HG03565 (cell line): ENCODE measurements at regions not wholly inside any gene's neighbourhood (a gene's known extent, or its start where the extent isn't known, plus 50 kb on each side); places are given as distances from the start of the nearest gene placed in this dataset.

ENCODE experiments used
- ATAC-seq: cut with Tn5 transposase; IDR thresholded peaks from one replicate; pipeline ENCODE4 v1.9.1; 2021; ENCODE audit warnings: mild to moderate bottlenecking, moderate library complexity; ENCODE audit not compliant: unreplicated experiment

DNA sequence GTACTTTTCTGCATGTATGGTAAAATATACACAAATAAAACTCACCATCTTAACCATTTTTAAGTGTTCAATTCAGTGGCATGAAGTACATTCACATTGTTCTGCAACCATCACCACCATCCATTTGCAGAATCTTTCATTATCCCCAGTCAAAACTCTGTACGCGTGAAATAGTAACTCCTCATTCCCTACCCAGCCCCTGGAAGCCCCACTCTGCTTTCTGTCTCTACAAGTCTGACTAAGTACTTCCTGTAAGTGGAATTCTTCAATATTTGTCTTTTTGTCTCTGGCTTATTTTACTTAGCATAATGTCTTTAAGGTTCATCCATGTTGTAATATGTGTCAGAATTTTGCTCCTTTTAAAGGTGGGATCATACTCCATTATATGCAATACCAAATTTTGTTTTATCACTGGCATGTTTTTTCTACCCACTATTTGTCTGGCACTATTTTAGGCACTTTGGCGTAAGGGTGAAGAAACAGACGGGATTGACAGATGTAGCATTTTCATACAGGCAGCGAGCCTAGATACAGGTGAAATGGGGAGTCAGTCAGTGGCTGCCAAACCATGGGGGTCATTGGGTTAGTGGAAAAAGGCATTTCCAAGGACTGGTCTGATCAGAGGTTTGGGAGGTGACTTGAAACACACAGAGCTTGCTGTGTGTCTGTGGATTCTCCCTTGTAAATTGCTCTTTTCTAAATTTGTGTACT, 163.2 kb upstream of the MYCN start:
- ATAC-seq = no peak

DNA sequence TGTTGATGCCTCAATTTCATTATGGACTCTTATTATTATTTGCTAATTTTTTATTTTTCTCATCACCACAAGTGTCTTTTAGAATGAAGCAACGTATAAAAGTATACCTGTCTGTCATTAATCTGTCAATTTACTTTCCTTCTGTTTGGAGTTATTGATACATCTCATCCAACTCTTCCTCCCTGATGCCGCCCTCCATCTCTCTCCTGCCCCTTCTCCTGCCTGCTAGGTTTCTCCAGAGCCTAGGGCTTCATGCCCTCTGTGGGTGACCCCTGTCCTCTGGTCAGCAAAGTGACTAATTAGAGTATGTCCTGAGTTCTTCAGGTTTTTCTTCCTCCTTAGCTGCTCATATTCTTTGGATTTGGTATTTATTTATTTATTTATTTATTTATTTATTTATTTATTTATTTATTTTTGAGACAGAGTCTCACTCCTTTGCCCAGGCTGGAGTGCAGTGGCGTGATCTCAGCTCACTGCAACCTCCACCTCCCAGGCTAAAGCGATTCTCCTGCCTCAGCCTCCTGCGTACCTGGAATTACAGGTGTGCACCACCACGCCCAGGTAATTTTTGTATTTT, 162.5 kb upstream of the MYCN start:
- no peak for ATAC-seq

DNA sequence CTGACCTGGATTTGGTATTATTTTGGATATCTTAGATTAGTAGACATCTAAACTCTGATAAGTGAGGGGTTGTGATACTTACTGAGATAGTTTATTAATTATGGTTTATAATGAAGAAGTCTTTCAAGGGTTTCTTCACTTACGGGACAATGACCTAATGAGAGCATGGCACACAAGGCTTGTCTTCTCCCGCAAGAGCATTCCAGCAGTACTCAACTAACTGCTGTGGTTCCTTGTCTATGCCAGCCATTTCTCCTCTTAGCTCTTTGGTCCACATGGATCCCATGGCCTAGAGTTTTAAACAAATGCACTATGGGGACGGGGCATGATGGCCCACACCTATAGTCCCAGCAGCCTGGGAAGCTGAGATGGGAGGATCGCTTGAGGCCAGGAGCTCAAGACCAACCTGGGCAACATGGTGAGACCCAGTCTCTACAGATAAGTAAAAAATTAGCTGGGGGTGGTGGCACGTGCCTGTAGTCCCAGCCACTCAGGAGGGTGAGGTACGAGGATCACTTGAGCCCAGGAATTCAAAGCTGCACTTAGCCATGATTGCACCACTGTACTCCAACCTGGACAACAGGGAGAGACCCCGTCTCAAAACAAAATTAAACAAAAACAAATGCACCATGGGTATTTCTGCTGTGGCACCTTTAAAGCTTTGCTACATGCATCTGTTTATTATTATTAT, 161.7 kb upstream of the MYCN start:
- no peak for ATAC-seq

DNA sequence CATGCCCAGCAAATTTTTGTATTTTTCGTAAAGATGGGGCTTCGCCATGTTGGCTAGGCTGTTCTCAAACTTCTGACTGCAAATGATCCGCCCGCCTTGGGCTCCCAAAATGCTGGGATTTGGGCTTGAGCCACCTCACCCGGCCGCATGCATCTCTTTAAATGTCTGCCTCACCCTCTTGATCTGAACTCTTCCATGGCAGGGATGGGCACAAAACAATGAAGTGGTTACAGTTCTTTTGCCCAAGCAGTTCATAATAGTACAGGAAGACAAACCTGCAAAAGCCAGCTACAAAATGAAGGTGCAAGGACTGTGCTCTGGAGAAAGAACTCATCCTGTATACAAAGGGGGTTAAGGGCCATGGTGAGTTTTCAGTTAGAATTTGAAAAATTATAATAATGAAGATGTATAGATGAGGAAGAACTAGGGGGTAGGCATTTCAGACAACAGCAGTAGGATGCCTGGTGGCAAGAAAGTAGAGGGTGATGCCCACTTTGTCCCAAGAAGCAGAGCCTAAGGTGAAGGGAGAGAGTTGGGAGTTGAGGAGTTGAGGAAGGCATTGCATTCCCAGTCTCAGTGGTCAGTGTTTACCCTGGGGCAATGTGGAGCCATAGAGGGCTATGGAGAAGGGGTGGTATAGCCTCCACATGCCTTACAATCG, 160.8 kb upstream of the MYCN start:
- no peak for ATAC-seq

DNA sequence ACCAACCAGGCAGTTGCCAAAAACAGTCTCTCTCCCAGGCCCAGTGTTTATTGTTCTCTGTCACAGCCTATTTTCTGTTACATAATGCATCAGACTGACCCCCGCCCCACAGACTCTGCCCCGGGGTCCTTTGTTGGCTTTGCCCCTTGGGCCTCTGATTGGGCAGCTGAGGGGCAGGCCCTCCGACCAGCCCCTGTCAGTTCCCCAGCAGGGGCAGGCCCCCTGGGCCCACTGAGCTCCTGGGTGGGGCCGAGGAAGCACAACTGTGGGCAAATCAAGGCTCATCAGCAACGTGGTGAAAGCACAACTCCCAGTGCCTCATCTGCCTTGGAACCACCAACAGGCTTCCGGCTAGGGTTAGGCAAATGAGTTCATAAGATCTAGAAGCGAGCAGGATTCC, 160.1 kb upstream of the MYCN start:
- no peak for ATAC-seq

DNA sequence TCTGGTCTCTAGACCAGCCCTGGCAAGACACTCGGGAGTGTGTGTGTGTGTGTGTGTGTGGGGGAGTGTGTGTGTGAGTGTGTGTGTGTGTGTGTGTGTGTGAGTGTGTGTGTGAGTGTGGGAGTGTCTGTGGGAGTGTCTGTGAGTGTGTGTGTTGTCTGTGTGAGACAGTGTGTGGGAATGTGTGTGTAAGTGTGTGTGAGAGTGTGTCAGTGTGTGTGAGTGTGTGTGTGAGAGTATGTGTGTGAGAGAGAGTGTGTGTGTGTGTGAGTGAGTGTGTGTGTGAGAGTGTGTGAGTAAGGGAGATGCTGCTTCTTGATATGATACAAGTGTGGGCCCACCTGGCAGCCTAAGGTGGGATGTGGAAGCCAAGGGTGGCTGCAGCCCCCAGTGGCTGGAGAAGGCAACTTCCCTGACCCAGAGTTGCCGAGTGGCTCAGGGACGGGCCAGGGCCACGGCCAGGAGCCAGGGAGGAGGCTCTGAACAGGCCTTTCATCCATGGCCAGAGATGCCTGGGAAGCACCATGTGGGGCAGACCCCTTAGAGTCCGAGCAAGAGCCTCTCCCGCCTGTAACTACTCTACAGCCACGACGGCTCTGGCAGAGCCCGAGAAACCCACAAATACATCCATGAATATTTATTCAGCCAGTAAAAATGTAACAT, 159.3 kb upstream of the MYCN start:
- no peak for ATAC-seq

DNA sequence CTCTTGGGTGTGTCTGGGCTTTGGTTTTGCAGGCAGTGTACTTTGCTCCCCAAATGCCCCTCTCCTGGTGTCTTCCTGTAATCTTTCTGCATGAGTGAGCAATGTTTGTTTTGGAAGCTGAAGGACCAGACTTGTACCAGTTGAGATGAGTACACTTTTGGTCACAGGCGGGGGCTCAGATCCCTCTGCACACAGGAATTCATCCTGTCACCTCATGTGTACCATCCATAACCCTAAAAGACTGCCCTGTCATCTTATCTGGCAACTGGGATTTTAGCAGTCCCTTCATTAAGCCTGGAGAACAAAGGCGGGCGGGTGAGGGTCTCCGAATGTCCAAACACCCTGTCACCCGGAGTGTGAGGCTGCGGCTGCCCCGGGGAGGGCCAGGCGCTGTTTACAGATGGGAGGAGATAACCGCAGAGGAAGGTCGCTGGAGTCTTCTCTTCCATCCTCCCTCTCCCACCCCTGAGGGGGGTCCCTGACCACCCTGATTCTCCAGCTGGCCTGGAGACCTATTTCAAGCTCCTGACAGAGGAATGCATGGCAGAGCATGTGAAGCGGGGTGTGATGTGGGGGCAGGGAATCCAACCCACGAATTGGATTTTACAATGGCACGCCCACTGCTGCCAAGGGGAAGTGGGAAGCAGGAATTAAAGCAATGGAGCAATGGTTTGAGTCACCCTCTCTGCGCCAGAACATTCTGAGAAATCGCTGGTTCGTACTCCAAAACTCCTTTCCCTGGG, 158.2 kb upstream of the MYCN start:
- no peak for ATAC-seq

DNA sequence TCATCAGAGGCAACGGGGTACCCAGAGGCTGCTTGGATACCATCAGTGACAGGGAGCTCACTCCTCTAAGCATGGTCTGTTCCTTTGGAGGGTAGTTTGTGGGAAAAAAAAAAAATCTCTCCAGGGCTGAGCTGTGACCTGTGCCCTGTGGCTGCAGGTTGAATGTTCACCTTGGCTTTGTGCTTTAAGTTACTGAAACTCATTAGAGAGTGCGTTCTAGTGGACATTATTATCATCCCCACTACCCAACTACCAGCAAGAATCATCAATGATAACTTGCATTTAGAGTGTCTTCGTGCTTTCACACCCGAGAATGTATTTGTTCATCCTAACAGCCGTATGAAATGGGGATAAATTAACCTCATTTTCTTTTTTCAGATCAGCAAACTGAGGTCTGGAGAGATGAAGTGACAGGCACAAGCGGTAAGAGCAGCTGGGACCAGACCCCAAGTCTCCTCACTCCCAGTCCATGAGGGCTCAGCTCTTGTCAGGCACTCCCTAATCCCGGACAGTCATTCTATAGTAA, 157.5 kb upstream of the MYCN start:
- no peak for ATAC-seq

DNA sequence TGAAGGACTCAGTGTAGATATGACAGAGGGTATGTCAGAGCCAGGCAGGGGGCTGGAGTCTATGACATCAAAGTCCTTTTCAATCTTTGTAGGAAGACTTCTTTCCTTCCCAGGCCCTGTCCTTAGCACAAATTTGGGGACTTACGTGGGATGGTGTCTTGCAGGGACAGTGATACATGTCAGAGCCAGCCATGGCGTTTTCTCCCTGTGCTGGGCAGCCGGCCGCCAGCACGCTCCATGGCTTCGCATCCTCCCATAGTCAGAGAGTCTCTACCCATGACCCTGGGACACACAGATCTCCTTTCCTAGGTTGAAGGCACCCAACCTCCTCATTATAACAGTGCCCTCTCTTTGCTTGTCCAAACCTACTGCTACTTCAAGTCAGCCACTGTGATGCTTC, 156.9 kb upstream of the MYCN start:
- no peak for ATAC-seq

DNA sequence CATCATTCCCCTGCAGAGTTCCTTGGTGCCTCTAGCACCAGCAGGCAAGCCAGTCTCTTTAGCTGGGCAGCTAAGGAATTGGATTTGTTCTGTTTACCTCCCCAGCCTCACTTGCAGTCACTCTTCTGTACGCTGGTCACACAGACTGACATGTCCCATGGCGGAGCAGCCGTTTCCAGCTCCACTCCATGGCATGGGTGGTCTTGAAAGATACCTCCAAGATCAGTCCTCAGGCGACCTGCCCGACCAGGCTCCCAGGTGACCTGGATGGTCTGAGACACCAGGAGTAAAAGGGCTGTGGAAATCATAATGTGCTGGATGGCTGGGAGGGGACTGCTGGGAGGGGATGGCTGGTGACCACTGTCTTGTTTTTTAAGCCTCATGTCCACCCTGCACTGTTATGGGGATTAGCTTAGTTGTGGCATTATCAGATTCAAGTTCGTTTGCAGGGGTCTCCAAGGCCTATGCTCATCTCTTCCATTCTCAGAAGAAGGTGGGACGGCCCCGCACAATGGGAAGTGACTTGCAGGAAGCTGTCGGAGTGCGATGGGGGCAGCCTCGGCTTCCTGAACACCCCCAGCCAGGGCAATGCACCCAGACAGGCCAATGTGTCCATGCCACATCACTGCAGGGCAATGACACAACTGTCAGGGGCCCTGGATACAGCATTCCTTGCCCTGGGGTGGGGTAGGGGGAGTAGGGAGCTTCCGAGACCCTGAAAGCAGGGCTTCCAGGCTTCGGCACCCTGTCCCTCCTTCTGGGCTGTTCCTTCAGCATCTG, 156.1 kb upstream of the MYCN start:
- ATAC-seq = no peak

DNA sequence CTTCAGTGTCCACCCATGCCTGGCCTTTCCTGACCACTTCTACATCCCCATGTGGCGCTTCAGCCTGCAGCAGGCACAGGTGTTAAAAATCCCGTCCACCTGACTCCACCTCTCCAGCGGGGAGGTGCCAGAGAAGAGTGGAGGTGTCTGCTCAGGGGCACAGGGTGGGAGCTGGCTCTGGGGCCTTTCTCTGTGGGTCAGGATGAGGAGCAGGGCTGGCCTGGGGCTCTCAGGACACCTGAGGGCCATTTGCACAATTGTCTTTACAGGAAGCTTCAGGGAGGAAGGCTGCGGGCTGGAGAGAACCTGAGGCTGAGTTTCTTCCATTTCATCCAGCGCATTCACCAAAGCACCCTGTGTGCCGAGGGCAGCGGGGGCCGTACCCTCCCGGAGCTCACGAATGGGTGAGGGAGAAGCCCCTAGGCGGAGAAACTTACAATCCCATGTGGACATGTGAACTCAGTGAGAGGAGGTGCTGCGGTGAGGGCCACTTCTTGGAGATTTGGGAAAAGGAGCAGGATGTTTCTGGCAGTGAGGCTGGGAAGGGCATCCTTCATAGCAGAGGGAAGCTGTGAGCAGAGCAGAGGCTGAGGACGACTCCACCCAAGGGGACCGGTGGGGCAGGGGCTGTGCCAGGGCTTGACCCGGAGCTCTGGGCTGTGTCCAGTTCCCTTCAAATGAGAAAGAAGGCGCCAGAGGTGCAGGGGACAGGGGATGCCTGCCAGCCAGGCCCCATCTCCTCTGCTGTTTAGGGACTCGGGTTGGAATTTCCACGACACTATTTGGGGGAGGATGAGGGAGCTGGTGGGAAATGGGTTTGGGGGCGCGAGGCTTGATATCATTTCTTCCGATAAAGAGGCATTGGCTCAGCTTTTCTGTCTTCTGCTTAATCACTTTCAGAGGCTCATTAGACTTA, 155.2 kb upstream of the MYCN start:
- ATAC-seq = no peak

DNA sequence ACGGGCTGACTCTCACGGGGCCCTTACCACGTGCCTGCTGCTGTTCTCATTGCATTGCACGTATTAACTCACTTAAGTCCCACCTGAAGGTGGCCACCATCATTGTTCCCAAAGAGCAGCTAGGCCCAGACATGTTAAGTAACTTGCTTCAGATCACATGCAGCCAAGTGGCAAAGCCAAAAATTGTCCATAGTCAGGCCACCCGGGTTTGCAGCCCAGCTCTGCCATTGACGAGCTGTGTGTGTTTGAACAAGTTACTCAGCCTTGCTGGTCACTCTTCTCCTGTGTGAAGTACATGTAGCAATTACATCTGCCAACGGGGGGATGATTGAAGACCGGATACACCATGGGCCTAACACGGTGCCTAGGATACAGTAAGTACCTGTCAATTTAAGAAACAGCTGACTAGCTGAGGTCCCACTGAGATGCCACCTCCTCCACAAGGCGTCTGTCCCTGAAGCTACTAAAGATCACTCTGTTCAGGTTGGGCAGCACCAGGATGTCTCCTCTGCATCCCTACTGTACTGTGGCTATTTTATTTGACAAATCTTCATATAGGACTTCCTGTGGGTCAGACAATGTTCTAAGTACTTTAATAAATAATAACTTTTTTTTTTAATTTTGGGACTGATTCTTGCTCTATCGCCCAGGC, 154.2 kb upstream of the MYCN start:
- no peak for ATAC-seq

DNA sequence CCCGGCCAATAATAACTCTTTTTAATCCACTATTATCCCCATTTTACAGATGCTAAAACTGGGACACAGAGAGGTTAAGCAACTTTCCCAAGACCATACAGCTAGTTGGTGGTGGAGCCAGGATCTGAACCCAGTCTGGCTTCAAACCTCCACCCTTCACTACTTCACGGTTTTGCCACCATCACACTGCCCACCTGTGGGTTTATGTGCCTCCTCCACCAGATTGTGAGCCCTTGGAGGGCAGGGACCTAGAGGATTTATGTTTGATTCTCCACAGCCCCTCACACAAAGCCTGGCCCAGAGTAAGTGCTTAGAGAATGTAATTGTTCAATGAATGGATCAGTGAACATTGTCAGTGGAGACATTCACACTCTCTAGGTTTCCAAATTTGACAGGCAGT, 153.4 kb upstream of the MYCN start:
- ATAC-seq = no peak

DNA sequence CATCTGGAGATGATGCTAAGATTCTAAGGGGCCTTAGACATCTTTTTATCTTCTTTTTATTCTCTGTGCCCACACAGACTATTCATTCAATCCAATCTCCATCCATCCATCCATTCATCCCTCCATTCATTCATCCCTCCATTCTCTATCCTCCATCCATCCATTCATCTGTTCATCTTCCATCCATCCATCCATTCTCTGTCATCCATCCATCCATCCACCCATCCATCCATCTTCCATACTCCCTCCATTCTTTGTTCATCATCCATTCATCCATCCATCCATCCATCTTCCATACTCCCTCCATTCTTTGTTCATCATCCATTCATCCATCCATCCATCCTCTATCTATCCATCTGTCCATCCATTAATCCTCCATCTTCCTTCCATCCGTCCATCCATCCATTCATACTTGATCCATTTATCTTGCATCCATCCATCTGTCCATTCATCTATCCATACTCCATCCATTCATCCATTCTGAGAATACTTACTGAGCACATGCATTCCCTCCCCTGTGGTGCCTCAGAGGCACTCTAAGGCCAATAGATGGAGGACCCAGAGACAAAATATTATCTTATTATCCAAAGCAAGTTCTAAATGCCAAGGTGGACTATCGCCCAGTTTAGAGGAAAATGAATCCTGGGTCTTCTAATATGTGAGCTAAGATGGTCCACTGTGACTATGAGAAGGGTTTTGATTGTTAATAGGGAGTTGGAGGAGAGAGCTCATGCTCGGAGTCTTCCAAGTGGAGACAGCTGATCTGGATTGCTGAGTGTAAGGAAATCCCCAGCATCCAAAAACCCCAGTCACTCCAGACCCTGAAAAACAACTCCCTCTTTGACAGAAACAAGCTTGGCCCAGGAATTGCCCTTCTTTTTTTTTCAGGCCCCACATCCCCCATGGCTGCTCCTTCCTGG, 152.6 kb upstream of the MYCN start:
- ATAC-seq = no peak

DNA sequence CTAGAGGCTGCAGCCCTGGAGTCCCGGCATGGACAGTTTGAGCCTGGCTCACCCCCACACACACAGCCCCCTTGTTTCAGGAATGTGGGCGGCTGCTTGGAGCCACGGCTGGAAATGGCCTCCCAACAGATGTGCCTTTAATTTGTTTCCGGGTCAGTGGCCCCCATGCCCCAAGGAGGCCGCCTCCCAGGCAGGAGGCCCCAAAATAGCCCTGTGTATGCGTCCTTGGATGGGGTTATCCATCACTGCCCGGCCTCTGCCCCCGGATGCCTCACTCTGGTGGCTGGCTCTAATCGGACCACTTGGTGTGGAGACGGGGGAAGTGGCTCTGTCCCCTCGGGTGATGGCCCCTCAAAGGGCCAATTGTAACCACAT, 151.9 kb upstream of the MYCN start:
- ATAC-seq = no peak

DNA sequence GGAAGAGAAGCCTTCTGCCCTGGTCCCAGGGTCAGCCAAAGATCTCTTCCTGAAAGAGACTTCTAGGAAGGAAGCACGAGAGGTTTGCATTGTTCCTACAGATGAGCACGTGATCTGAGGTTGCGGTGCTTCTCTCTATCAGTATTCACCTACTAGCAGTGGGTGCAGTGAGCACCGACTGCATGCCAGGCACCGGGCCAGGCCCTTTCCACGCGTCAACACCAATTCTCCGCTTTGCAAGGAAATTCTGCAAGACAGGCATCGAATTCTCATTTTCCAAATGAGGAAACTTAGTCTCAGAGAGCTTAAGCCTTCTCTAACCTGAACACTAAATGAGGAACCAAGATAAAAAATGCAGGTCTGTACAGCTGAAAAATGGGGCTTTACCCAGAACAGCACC, 151.5 kb upstream of the MYCN start:
- no peak for ATAC-seq

DNA sequence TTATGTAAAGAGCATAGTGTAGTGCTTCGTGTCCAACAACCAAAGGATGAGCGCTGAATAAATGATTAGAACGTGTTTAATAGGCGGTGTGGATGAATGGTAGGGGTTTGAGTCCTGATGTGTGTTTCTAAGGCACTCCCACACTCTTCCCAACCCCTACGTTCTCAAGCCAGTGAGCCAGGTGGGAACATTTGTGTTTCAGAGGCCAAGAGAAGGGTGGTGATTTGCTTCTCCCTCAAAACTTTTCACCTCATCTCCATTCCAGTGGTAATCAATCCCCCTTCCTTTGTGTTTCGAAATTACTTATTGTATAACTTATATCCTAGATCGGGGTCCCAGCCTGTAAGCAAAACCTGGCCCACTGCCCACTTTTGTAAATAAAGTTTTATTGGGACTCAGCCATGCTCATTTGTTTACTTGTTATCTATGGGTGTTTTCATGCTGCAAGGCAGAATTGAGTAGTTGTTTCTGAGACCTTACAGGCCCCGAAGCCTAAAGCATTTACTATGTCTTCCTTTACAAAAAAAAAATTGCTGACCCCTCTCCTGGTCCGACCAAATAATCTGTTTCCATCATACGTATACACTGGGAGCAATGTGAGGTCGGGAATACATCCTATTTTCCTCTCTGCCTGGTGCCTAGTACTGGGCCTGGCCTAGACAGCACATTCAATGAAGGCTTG, 150.8 kb upstream of the MYCN start:
- ATAC-seq = no peak
